ENCODE measurements at regions not wholly inside any gene's neighbourhood (a gene's known extent, or its start where the extent isn't known, plus 50 kb on each side); places are given as distances from the start of the nearest gene placed in this dataset.

GRCh38 chr13:63554157-63554556 is 2138.5 kb upstream of the PCDH20 start:
- Mint-ChIP-seq H3K4me3 (no peak overlapping the region), H3K4me1 (no peaks in the 10 kb centered on the region), H3K27ac (no peak overlapping the region), H3K9me3 (peaks cover 0 to 8% (median 4%) of the 10 kb centered on the region in 7 donors), H3K36me3 (no peaks in the 10 kb centered on the region), H3K27me3 (no peaks in the 10 kb centered on the region)
- DNase-seq (no peak), ATAC-seq (ENCODE audit: low read depth in 2 of 2) (no peak)

GRCh38 chr13:63551731-63552130 is 2136.1 kb upstream of the PCDH20 start:
- ATAC-seq (ENCODE audit: low read depth in 2 of 2) (no peak), DNase-seq (no peak)
- no peaks in the 10 kb centered on the region for H3K4me1 Mint-ChIP-seq
- peaks cover 0 to 8% (median 0%) of the 10 kb centered on the region in 7 donors for H3K9me3 Mint-ChIP-seq
- no peak overlapping the region for H3K27ac Mint-ChIP-seq
- no peaks in the 10 kb centered on the region for H3K27me3 Mint-ChIP-seq
- no peak overlapping the region for H3K4me3 Mint-ChIP-seq
- H3K36me3 Mint-ChIP-seq, result no peaks in the 10 kb centered on the region

- Mint-ChIP-seq H3K4me1 (no peaks in the 10 kb centered on the region), H3K4me3 (no peak overlapping the region), H3K27ac (no peak overlapping the region), H3K9me3 (peaks cover 0 to 13% (median 0%) of the 10 kb centered on the region in 7 donors), H3K36me3 (no peaks in the 10 kb centered on the region), H3K27me3 (no peaks in the 10 kb centered on the region)
- DNase-seq, result no peak
- no peak for ATAC-seq (ENCODE audit: low read depth in 2 of 2)
These were observed 2130.9 kb upstream of the PCDH20 start for GRCh38 chr13:63546524-63546923.

GRCh38 chr13:63542770-63543169 is 2127.1 kb upstream of the PCDH20 start:
- Mint-ChIP-seq H3K4me1 (no peaks in the 10 kb centered on the region), H3K27me3 (no peaks in the 10 kb centered on the region), H3K36me3 (no peaks in the 10 kb centered on the region), H3K4me3 (no peak overlapping the region), H3K9me3 (peaks cover 0 to 13% (median 0%) of the 10 kb centered on the region in 7 donors), H3K27ac (no peak overlapping the region)
- ATAC-seq (ENCODE audit: low read depth in 2 of 2) (no peak), DNase-seq (no peak)

GRCh38 chr13:63541336-63541735 is 2125.7 kb upstream of the PCDH20 start:
- no peak for DNase-seq
- Mint-ChIP-seq H3K27me3 (no peaks in the 10 kb centered on the region), H3K9me3 (peaks cover 0 to 13% (median 7%) of the 10 kb centered on the region in 7 donors), H3K4me1 (no peaks in the 10 kb centered on the region), H3K4me3 (no peak overlapping the region), H3K27ac (no peak overlapping the region), H3K36me3 (no peaks in the 10 kb centered on the region)
- no peak for ATAC-seq (ENCODE audit: low read depth in 2 of 2)

- no peaks in the 10 kb centered on the region for H3K36me3 Mint-ChIP-seq
- no peak overlapping the region for H3K27ac Mint-ChIP-seq
- DNase-seq (no peak), ATAC-seq (ENCODE audit: low read depth in 2 of 2) (no peak)
- H3K4me3 Mint-ChIP-seq, result no peak overlapping the region
- H3K27me3 Mint-ChIP-seq, result no peaks in the 10 kb centered on the region
- H3K4me1 Mint-ChIP-seq, result no peaks in the 10 kb centered on the region
- peaks cover 0 to 8% (median 7%) of the 10 kb centered on the region in 7 donors for H3K9me3 Mint-ChIP-seq
These were observed 2124.4 kb upstream of the PCDH20 start for GRCh38 chr13:63540061-63540460.

GRCh38 chr13:63517371-63517770 is 2101.7 kb upstream of the PCDH20 start:
- no peak for DNase-seq
- no peaks in the 10 kb centered on the region for H3K4me1 Mint-ChIP-seq
- no peak overlapping the region for H3K27ac Mint-ChIP-seq
- H3K4me3 Mint-ChIP-seq, result no peak overlapping the region
- peaks cover 0 to 3% (median 0%) of the 10 kb centered on the region in 7 donors for H3K9me3 Mint-ChIP-seq
- H3K36me3 Mint-ChIP-seq, result no peaks in the 10 kb centered on the region
- no peak for ATAC-seq (ENCODE audit: low read depth in 2 of 2)
- H3K27me3 Mint-ChIP-seq, result no peaks in the 10 kb centered on the region

GRCh38 chr13:63516124-63516523 is 2100.5 kb upstream of the PCDH20 start:
- DNase-seq, result no peak
- no peak overlapping the region for H3K27ac Mint-ChIP-seq
- no peaks in the 10 kb centered on the region for H3K27me3 Mint-ChIP-seq
- H3K36me3 Mint-ChIP-seq, result no peaks in the 10 kb centered on the region
- H3K4me3 Mint-ChIP-seq, result no peak overlapping the region
- no peak for ATAC-seq (ENCODE audit: low read depth in 2 of 2)
- H3K4me1 Mint-ChIP-seq, result no peaks in the 10 kb centered on the region
- peaks cover 0 to 3% (median 0%) of the 10 kb centered on the region in 7 donors for H3K9me3 Mint-ChIP-seq

- no peak for DNase-seq
- H3K27me3 Mint-ChIP-seq, result no peaks in the 10 kb centered on the region
These were observed 2099.2 kb upstream of the PCDH20 start for GRCh38 chr13:63514886-63515285.

GRCh38 chr13:63512095-63512494 is 2096.4 kb upstream of the PCDH20 start:
- no peak for ATAC-seq (ENCODE audit: low read depth in 2 of 2)
- Mint-ChIP-seq H3K27me3 (no peaks in the 10 kb centered on the region), H3K36me3 (no peaks in the 10 kb centered on the region), H3K9me3 (peaks cover 0 to 5% (median 0%) of the 10 kb centered on the region in 7 donors), H3K27ac (no peak overlapping the region), H3K4me3 (no peak overlapping the region), H3K4me1 (no peaks in the 10 kb centered on the region)
- DNase-seq, result no peak

More at GRCh38 chr13:63514886-63515285, 2099.2 kb upstream of the PCDH20 start:
- H3K4me1 Mint-ChIP-seq, result no peaks in the 10 kb centered on the region
- H3K36me3 Mint-ChIP-seq, result no peaks in the 10 kb centered on the region
- no peak for ATAC-seq (ENCODE audit: low read depth in 2 of 2)
- H3K4me3 Mint-ChIP-seq, result no peak overlapping the region
- no peak overlapping the region for H3K27ac Mint-ChIP-seq
- peaks cover 0 to 3% (median 0%) of the 10 kb centered on the region in 7 donors for H3K9me3 Mint-ChIP-seq

- Mint-ChIP-seq H3K4me3 (no peak overlapping the region), H3K36me3 (no peaks in the 10 kb centered on the region), H3K27me3 (no peaks in the 10 kb centered on the region), H3K4me1 (no peaks in the 10 kb centered on the region), H3K9me3 (peaks cover 0 to 13% (median 5%) of the 10 kb centered on the region in 7 donors), H3K27ac (no peak overlapping the region)
- DNase-seq (no peak), ATAC-seq (ENCODE audit: low read depth in 2 of 2) (no peak)
These were observed 2086.1 kb upstream of the PCDH20 start for GRCh38 chr13:63501702-63502101.

GRCh38 chr13:63497601-63498000 is 2082.0 kb upstream of the PCDH20 start:
- H3K4me3 Mint-ChIP-seq, result no peak overlapping the region
- peaks cover 0 to 14% (median 7%) of the 10 kb centered on the region in 7 donors for H3K9me3 Mint-ChIP-seq
- H3K27me3 Mint-ChIP-seq, result no peaks in the 10 kb centered on the region
- H3K4me1 Mint-ChIP-seq, result no peaks in the 10 kb centered on the region
- DNase-seq (no peak), ATAC-seq (ENCODE audit: low read depth in 2 of 2) (no peak)
- no peaks in the 10 kb centered on the region for H3K36me3 Mint-ChIP-seq
- no peak overlapping the region for H3K27ac Mint-ChIP-seq

- H3K27me3 Mint-ChIP-seq, result no peaks in the 10 kb centered on the region
- no peak for DNase-seq
- peaks cover 0 to 4% (median 2%) of the 10 kb centered on the region in 7 donors for H3K9me3 Mint-ChIP-seq
These were observed 2077.0 kb upstream of the PCDH20 start for GRCh38 chr13:63492604-63493003.

GRCh38 chr13:63490149-63490548 is 2074.5 kb upstream of the PCDH20 start:
- Mint-ChIP-seq H3K27ac (no peak overlapping the region), H3K27me3 (no peaks in the 10 kb centered on the region), H3K4me3 (no peak overlapping the region), H3K4me1 (no peaks in the 10 kb centered on the region), H3K36me3 (no peaks in the 10 kb centered on the region), H3K9me3 (peaks cover 0 to 2% (median 0%) of the 10 kb centered on the region in 7 donors)
- ATAC-seq (ENCODE audit: low read depth in 2 of 2) (no peak), DNase-seq (no peak)

More at GRCh38 chr13:63492604-63493003, 2077.0 kb upstream of the PCDH20 start:
- no peak for ATAC-seq (ENCODE audit: low read depth in 2 of 2)
- H3K4me1 Mint-ChIP-seq, result no peaks in the 10 kb centered on the region
- no peak overlapping the region for H3K4me3 Mint-ChIP-seq
- H3K27ac Mint-ChIP-seq, result no peak overlapping the region
- no peaks in the 10 kb centered on the region for H3K36me3 Mint-ChIP-seq

- peaks cover 0 to 4% (median 0%) of the 10 kb centered on the region in 7 donors for H3K9me3 Mint-ChIP-seq
- H3K27ac Mint-ChIP-seq, result no peak overlapping the region
- H3K27me3 Mint-ChIP-seq, result no peaks in the 10 kb centered on the region
- H3K4me1 Mint-ChIP-seq, result no peaks in the 10 kb centered on the region
- ATAC-seq (ENCODE audit: low read depth in 2 of 2), result no peak
- no peaks in the 10 kb centered on the region for H3K36me3 Mint-ChIP-seq
- no peak overlapping the region for H3K4me3 Mint-ChIP-seq
- DNase-seq, result no peak
These were observed 2065.7 kb upstream of the PCDH20 start for GRCh38 chr13:63481334-63481733.
